Subcutaneous abdominal adipose tissue (tissue), 5 donors: ENCODE measurements at regions not wholly inside any gene's neighbourhood (a gene's known extent, or its start where the extent isn't known, plus 50 kb on each side); places are given as distances from the start of the nearest gene placed in this dataset.

Experiments
- H3K27ac ChIP-seq: one replicate; pipeline ENCODE4 v1.7.0; 2013; ENCODE audit warnings: low read depth, mild to moderate bottlenecking, inconsistent platforms, low read length, moderate library complexity
- H3K27me3 ChIP-seq, 5 donors: one replicate each; pipeline ENCODE4 v1.7.0; 2013; ENCODE audit warnings: low read length in 5 of 5, inconsistent platforms in 1 of 5; ENCODE audit not compliant: control insufficient read depth in 5 of 5, insufficient read depth in 4 of 5
- H3K36me3 ChIP-seq, 5 donors: one replicate each; pipeline ENCODE4 v1.7.0; 2013; ENCODE audit warnings: low read length in 5 of 5; ENCODE audit not compliant: control insufficient read depth in 5 of 5, insufficient read depth in 5 of 5
- H3K4me1 ChIP-seq, 5 donors: one replicate each; pipeline ENCODE4 v1.7.0; 2013; ENCODE audit warnings: low read length in 5 of 5, mild to moderate bottlenecking in 3 of 5, moderate library complexity in 1 of 5; ENCODE audit not compliant: control insufficient read depth in 5 of 5, insufficient read depth in 5 of 5
- H3K4me3 ChIP-seq, 5 donors: one replicate each; pipeline ENCODE4 v1.7.0; 2013; ENCODE audit warnings: low read length in 5 of 5, low read depth in 1 of 5
- H3K9ac ChIP-seq, 5 donors: one replicate each; pipeline ENCODE4 v1.7.0; 2013; ENCODE audit warnings: low read length in 5 of 5, mild to moderate bottlenecking in 4 of 5, moderate library complexity in 3 of 5
- H3K9me3 ChIP-seq, 5 donors: one replicate each; pipeline ENCODE4 v1.7.0; 2013; ENCODE audit warnings: low read length in 5 of 5; ENCODE audit not compliant: control insufficient read depth in 5 of 5
- donor health status: healthy.
- donor health status: healthy.
- donor health status: healthy.
- donor health status: healthy.
- donor health status: healthy.

DNA sequence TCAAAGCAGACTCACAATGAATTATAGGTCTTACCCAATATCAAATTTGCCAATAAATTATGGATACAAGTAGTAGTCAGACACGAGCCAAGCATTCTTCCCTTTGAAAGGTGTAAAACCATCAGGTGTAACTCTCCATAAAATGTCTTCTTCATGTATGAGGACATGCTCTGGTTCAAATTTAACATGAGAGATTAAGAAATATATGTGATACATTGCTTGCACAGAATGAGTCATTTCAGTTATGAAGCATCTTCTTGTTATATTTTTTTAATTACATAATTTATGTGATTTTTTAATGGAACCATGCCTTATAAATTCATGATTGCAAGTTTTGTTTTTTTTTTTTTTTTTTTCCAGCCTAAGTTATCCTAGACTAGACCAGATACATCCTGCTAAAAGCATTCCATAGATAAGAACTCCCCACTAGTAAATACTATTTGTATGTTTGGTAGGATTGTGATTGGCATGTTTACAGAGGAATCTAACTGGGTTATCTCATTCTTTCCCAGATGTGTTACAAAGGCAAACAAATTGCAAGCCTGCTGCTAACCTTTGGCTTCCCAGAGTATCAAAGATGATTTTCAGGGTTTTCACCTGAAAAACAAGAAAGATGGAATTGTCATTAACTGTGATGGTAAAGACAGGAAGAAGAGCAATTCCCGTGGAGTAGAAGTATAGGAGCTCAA is 621.9 kb downstream of the XIRP2 start:
- Histone ChIP-seq H3K27ac (no peak overlapping the region), H3K27me3 (no peaks in the 10 kb centered on the region), H3K9me3 (no peaks in the 10 kb centered on the region), H3K36me3 (no peaks in the 10 kb centered on the region), H3K4me3 (no peak overlapping the region), H3K9ac (no peak overlapping the region), H3K4me1 (no peaks in the 10 kb centered on the region)

GRCh38 chr2:167509586-167509985 is 621.3 kb downstream of the XIRP2 start:
- Histone ChIP-seq H3K4me3 (no peak overlapping the region), H3K27me3 (no peaks in the 10 kb centered on the region), H3K9ac (no peak overlapping the region), H3K36me3 (no peaks in the 10 kb centered on the region), H3K9me3 (no peaks in the 10 kb centered on the region), H3K4me1 (no peaks in the 10 kb centered on the region), H3K27ac (no peak overlapping the region)

GRCh38 chr2:167508709-167509108 is 620.4 kb downstream of the XIRP2 start:
- H3K27ac ChIP-seq = no peak overlapping the region
- no peak overlapping the region for H3K9ac ChIP-seq
- H3K4me3 ChIP-seq = no peak overlapping the region
- no peaks in the 10 kb centered on the region for H3K27me3 ChIP-seq
- H3K36me3 ChIP-seq = no peaks in the 10 kb centered on the region
- H3K9me3 ChIP-seq = no peaks in the 10 kb centered on the region
- no peaks in the 10 kb centered on the region for H3K4me1 ChIP-seq

GRCh38 chr2:167506395-167506794 is 618.1 kb downstream of the XIRP2 start:
- Histone ChIP-seq H3K27me3 (no peaks in the 10 kb centered on the region), H3K9ac (no peak overlapping the region), H3K36me3 (no peaks in the 10 kb centered on the region), H3K27ac (no peak overlapping the region), H3K9me3 (no peaks in the 10 kb centered on the region), H3K4me3 (no peak overlapping the region), H3K4me1 (no peaks in the 10 kb centered on the region)

GRCh38 chr2:167504695-167505094 is 616.4 kb downstream of the XIRP2 start:
- H3K9ac ChIP-seq = no peak overlapping the region
- H3K9me3 ChIP-seq = no peaks in the 10 kb centered on the region
- no peaks in the 10 kb centered on the region for H3K4me1 ChIP-seq
- no peak overlapping the region for H3K27ac ChIP-seq
- no peaks in the 10 kb centered on the region for H3K36me3 ChIP-seq
- H3K4me3 ChIP-seq = no peak overlapping the region
- no peaks in the 10 kb centered on the region for H3K27me3 ChIP-seq

DNA sequence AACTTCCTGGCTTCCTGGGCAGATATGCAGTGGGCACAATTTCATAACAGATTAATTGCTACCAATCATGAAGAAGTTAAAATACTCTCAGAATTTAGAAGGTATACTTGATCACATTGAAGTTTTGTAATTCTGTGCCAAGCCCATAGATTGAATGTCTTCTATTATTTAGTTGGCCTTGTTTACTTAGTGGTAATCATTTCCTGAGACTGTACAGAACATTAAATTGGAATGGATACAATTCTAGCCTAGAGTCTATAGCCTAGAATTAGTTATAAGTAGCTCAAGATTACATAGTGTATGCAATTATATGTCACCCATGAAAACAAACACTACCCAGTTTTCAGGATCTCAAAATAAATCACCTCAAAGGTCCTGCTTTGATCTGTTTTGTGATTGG is 615.8 kb downstream of the XIRP2 start:
- Histone ChIP-seq H3K9me3 (no peaks in the 10 kb centered on the region), H3K27me3 (no peaks in the 10 kb centered on the region), H3K4me1 (no peaks in the 10 kb centered on the region), H3K4me3 (no peak overlapping the region), H3K36me3 (no peaks in the 10 kb centered on the region), H3K9ac (no peak overlapping the region), H3K27ac (no peak overlapping the region)

GRCh38 chr2:167501618-167502017 is 613.3 kb downstream of the XIRP2 start:
- Histone ChIP-seq H3K27ac (no peak overlapping the region), H3K27me3 (no peaks in the 10 kb centered on the region), H3K9ac (no peak overlapping the region), H3K9me3 (no peaks in the 10 kb centered on the region), H3K4me3 (no peak overlapping the region), H3K4me1 (no peaks in the 10 kb centered on the region), H3K36me3 (no peaks in the 10 kb centered on the region)

DNA sequence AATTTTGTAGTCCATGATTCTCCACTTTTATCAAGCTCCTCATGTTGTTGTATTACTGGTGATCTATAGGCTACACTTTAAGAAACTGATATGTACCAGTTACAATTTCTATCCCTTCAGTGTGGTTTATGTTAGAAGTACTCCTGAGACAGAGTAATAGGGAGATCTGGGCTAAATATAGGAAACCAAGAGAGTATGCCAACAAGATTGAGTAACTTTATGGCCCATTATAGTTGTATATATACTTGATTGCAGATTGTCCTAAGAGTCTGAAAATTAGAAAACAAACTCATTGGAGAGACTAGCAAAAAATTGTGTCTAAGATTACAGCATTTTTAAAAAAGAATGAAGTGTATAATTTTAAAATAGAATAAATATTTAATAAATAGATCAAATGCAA is 605.6 kb downstream of the XIRP2 start:
- no peaks in the 10 kb centered on the region for H3K36me3 ChIP-seq
- H3K4me3 ChIP-seq = no peak overlapping the region
- H3K9ac ChIP-seq = no peak overlapping the region
- no peaks in the 10 kb centered on the region for H3K9me3 ChIP-seq
- no peak overlapping the region for H3K27ac ChIP-seq
- H3K4me1 ChIP-seq = no peaks in the 10 kb centered on the region
- no peaks in the 10 kb centered on the region for H3K27me3 ChIP-seq

DNA sequence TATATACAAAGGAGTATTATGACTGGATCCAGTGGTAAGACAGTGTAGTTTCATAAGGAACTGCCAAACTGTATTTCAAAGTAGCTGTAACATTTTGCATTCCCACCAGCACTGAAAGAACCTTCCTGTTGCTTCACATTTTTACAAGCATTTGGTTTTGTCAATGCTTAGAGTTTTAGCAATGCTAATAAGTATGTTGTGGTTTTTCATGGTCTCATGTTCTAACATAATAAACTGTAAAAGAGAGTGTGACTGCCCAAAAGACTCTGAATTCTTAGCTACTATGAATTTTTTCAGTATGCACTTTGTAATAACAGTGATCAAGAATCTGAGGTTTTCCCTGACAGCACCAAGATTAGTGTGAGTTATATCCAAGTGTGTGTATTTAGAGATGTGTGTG is 604.2 kb downstream of the XIRP2 start:
- H3K36me3 ChIP-seq = no peaks in the 10 kb centered on the region
- H3K4me3 ChIP-seq = no peak overlapping the region
- no peak overlapping the region for H3K9ac ChIP-seq
- H3K27me3 ChIP-seq = no peaks in the 10 kb centered on the region
- H3K9me3 ChIP-seq = no peaks in the 10 kb centered on the region
- no peak overlapping the region for H3K27ac ChIP-seq
- no peaks in the 10 kb centered on the region for H3K4me1 ChIP-seq

GRCh38 chr2:167491788-167492187 is 603.5 kb downstream of the XIRP2 start:
- Histone ChIP-seq H3K27me3 (no peaks in the 10 kb centered on the region), H3K27ac (no peak overlapping the region), H3K36me3 (no peaks in the 10 kb centered on the region), H3K4me3 (no peak overlapping the region), H3K4me1 (no peaks in the 10 kb centered on the region), H3K9ac (no peak overlapping the region), H3K9me3 (no peaks in the 10 kb centered on the region)

- no peak overlapping the region for H3K27ac ChIP-seq
- H3K4me1 ChIP-seq = no peaks in the 10 kb centered on the region
- H3K9ac ChIP-seq = no peak overlapping the region
- H3K4me3 ChIP-seq = no peak overlapping the region
- H3K9me3 ChIP-seq = no peaks in the 10 kb centered on the region
- no peaks in the 10 kb centered on the region for H3K36me3 ChIP-seq
- no peaks in the 10 kb centered on the region for H3K27me3 ChIP-seq
These were observed 602.2 kb downstream of the XIRP2 start for GRCh38 chr2:167490455-167490854.
